ENCODE measurements at regions not wholly inside any gene's neighbourhood (a gene's known extent, or its start where the extent isn't known, plus 50 kb on each side); places are given as distances from the start of the nearest gene placed in this dataset.
"Not testable (repeated sequence)": the region's sequence is repeated elsewhere in the genome, so short reads cannot be mapped to it uniquely, and the experiment has no call there.

DNA sequence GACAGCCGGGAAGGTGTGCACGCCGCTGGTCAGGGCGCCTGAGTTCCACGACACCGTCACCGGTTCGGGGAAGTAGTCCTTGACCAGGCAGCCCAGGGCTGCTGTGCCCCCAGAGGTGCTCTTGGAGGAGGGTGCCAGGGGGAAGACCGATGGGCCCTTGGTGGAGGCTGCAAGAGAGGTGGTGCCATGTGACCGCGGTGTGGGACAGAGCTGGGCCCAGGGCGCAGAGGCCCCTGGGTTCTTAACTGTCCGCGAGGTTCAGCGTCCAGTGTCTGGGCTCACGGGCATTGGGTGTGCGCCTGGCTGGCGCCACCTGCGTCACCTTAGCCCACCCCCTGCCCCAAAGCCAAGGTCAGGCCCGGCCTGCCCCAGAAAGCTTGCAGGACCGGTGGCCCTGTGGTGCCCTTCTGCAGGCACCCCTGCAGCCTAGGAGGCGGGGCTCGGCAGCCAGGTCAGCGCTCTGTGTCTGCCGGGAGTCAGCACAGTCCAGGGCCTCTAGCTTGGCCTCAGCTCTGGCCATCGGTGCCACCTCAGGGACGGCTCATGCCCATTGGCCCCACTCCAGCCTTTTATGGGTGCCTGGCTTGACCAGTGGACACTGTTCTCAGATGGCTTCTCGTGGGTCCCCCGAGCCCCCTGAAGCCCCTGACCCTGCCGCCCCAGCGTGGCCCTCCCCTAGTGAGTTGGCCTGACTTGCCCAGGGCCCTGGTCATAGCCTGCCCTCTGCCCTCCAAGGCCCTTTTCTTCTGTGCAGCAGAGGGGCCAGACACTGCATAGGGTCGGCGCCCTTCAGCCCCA is 216.7 kb downstream of the TMEM121 start:
- H3K18ac ChIP-seq (ENCODE audit: extremely low read depth, low read length); H3K36me3 ChIP-seq (ENCODE audit: control insufficient read depth in 2 of 4, insufficient read depth in 4 of 4, low read length in 3 of 4); H4K5ac ChIP-seq (ENCODE audit: insufficient read length, low read depth, low read length); H2BK5ac ChIP-seq (ENCODE audit: low read depth, low read length); H3K27ac ChIP-seq (ENCODE audit: low read depth, low read length); H3K4ac ChIP-seq (replicated peaks; ENCODE audit: insufficient read length, low read depth, low read length); H2AFZ ChIP-seq (ENCODE audit: low read length); H4K20me1 ChIP-seq (replicated peaks in 1 of 2; ENCODE audit: control insufficient read depth in 1 of 2, insufficient read depth in 2 of 2, low read length in 2 of 2); H3K9ac ChIP-seq (replicated peaks in 1 of 4; ENCODE audit: extremely low read depth in 1 of 4, low read depth in 3 of 4, low read length in 3 of 4); H3K23me2 ChIP-seq (ENCODE audit: low read depth, low read length); H3K23ac ChIP-seq (ENCODE audit: insufficient read length); H3K4me3 ChIP-seq (ENCODE audit: extremely low read depth in 1 of 4, insufficient read depth in 2 of 4, low read depth in 3 of 4, low read length in 4 of 4); H3K56ac ChIP-seq (replicated peaks; ENCODE audit: insufficient read length, low read depth, low read length); DNase-seq (ENCODE audit: low read depth in 1 of 2, low spot score in 2 of 2); CTCF ChIA-PET (ENCODE audit: partially characterized antibody); H3K79me2 ChIP-seq (ENCODE audit: control insufficient read depth in 1 of 2, insufficient read depth in 2 of 2, low read length in 2 of 2); H4K8ac ChIP-seq (ENCODE audit: extremely low read depth, insufficient read depth, low read length); H4K91ac ChIP-seq (replicated peaks; ENCODE audit: insufficient read length, low read length); H3K14ac ChIP-seq (ENCODE audit: insufficient read length); H2AK5ac ChIP-seq (ENCODE audit: low read depth, low read length); H3K4me2 ChIP-seq (ENCODE audit: insufficient read depth in 1 of 2, low read depth in 2 of 2, low read length in 2 of 2); POLR2A ChIA-PET (ENCODE audit: partially characterized antibody); FAIRE-seq; H2BK15ac ChIP-seq (ENCODE audit: low read length); H2BK12ac ChIP-seq (ENCODE audit: low read depth, low read length); H2BK20ac ChIP-seq (ENCODE audit: low read length); H3K27me3 ChIP-seq (replicated peaks in 1 of 4; ENCODE audit: control insufficient read depth in 3 of 4, extremely low read depth in 1 of 4, insufficient read depth in 3 of 4, low read length in 3 of 4); H3K79me1 ChIP-seq (ENCODE audit: low read depth, low read length); H3K4me1 ChIP-seq (replicated peaks in 1 of 4; ENCODE audit: control insufficient read depth in 3 of 4, insufficient read depth in 4 of 4, low read length in 3 of 4); H2BK120ac ChIP-seq (replicated peaks; ENCODE audit: low read depth, low read length): not testable (repeated sequence)
- WGBS, 2 experiments (ENCODE audit: extremely low coverage in 1 of 2, insufficient coverage in 1 of 2, insufficient read length in 1 of 2, insufficient replicate concordance in 2 of 2, low coverage in 1 of 2, low lambda C conversion rate in 2 of 2, missing lambda C conversion rate in 1 of 2), result 77% methylated on average over 23 of the region's 33 CpGs; no CpG with 5 or more reads in 1 of the 2 experiments
- peaks cover 17 to 75% of the 10 kb centered on the region in 2 experiments; a peak in 3 of 4 replicates for H3K9me3 ChIP-seq (ENCODE audit: insufficient read depth in 2 of 2, low read depth in 1 of 2, low read length in 1 of 2)

- H3K14ac ChIP-seq (ENCODE audit: insufficient read length); POLR2A ChIA-PET (ENCODE audit: partially characterized antibody); H3K27me3 ChIP-seq (replicated peaks in 1 of 4; ENCODE audit: control insufficient read depth in 3 of 4, extremely low read depth in 1 of 4, insufficient read depth in 3 of 4, low read length in 3 of 4); H3K56ac ChIP-seq (replicated peaks; ENCODE audit: insufficient read length, low read depth, low read length); H3K9ac ChIP-seq (replicated peaks in 1 of 4; ENCODE audit: extremely low read depth in 1 of 4, low read depth in 3 of 4, low read length in 3 of 4); H3K79me1 ChIP-seq (ENCODE audit: low read depth, low read length); H2AK5ac ChIP-seq (ENCODE audit: low read depth, low read length); H2BK5ac ChIP-seq (ENCODE audit: low read depth, low read length); H3K79me2 ChIP-seq (ENCODE audit: control insufficient read depth in 1 of 2, insufficient read depth in 2 of 2, low read length in 2 of 2); H4K91ac ChIP-seq (replicated peaks; ENCODE audit: insufficient read length, low read length); H2BK120ac ChIP-seq (replicated peaks; ENCODE audit: low read depth, low read length); H4K5ac ChIP-seq (ENCODE audit: insufficient read length, low read depth, low read length); H3K4me2 ChIP-seq (ENCODE audit: insufficient read depth in 1 of 2, low read depth in 2 of 2, low read length in 2 of 2); H3K23me2 ChIP-seq (ENCODE audit: low read depth, low read length); H4K20me1 ChIP-seq (replicated peaks in 1 of 2; ENCODE audit: control insufficient read depth in 1 of 2, insufficient read depth in 2 of 2, low read length in 2 of 2); H3K23ac ChIP-seq (ENCODE audit: insufficient read length); H2BK20ac ChIP-seq (ENCODE audit: low read length); H3K4me1 ChIP-seq (replicated peaks in 1 of 4; ENCODE audit: control insufficient read depth in 3 of 4, insufficient read depth in 4 of 4, low read length in 3 of 4); H3K27ac ChIP-seq (ENCODE audit: low read depth, low read length); H4K8ac ChIP-seq (ENCODE audit: extremely low read depth, insufficient read depth, low read length); H3K18ac ChIP-seq (ENCODE audit: extremely low read depth, low read length); FAIRE-seq; H2AFZ ChIP-seq (ENCODE audit: low read length); CTCF ChIA-PET (ENCODE audit: partially characterized antibody); H2BK15ac ChIP-seq (ENCODE audit: low read length); H3K36me3 ChIP-seq (ENCODE audit: control insufficient read depth in 2 of 4, insufficient read depth in 4 of 4, low read length in 3 of 4); H3K4ac ChIP-seq (replicated peaks; ENCODE audit: insufficient read length, low read depth, low read length); DNase-seq (ENCODE audit: low read depth in 1 of 2, low spot score in 2 of 2); H3K4me3 ChIP-seq (ENCODE audit: extremely low read depth in 1 of 4, insufficient read depth in 2 of 4, low read depth in 3 of 4, low read length in 4 of 4); H2BK12ac ChIP-seq (ENCODE audit: low read depth, low read length): not testable (repeated sequence)
- 40% methylated on average over 2 of the region's 10 CpGs; no CpG with 5 or more reads in 1 of the 2 experiments for WGBS, 2 experiments (ENCODE audit: extremely low coverage in 1 of 2, insufficient coverage in 1 of 2, insufficient read length in 1 of 2, insufficient replicate concordance in 2 of 2, low coverage in 1 of 2, low lambda C conversion rate in 2 of 2, missing lambda C conversion rate in 1 of 2)
- H3K9me3 ChIP-seq (ENCODE audit: insufficient read depth in 2 of 2, low read depth in 1 of 2, low read length in 1 of 2), result peaks cover 22 to 75% of the 10 kb centered on the region in 2 experiments
These were observed 217.9 kb downstream of the TMEM121 start for GRCh38 chr14:105744213-105744787.

All from H1 (cell line).